AG09309 (cell line): ENCODE measurements at regions not wholly inside any gene's neighbourhood (a gene's known extent, or its start where the extent isn't known, plus 50 kb on each side); places are given as distances from the start of the nearest gene placed in this dataset.

Experiments
- DNase-seq: peaks from one replicate; pipeline ENCODE4 v3.0.0-alpha.2; 2010; ENCODE audit warnings: low read depth
- H3K4me3 ChIP-seq: 2 replicates; pipeline ENCODE4 v1.5.1; 2011; ENCODE audit warnings: mild to moderate bottlenecking, low read depth, low read length, moderate library complexity; ENCODE audit not compliant: control insufficient read depth
- CTCF ChIP-seq: IDR thresholded peaks from 2 replicates; pipeline ENCODE4 v1.5.1; 2011; ENCODE audit warnings: mild to moderate bottlenecking, low read depth, low read length, inconsistent platforms; ENCODE audit not compliant: insufficient read depth, control insufficient read depth; ENCODE audit errors: missing control alignments

- DNase-seq, result no peak
- no peak overlapping the region for H3K4me3 ChIP-seq
- TF ChIP-seq CTCF, result no peak
Observed at GRCh38 chr5:168055961-168056360, 235.5 kb upstream of the WWC1 start.

DNA sequence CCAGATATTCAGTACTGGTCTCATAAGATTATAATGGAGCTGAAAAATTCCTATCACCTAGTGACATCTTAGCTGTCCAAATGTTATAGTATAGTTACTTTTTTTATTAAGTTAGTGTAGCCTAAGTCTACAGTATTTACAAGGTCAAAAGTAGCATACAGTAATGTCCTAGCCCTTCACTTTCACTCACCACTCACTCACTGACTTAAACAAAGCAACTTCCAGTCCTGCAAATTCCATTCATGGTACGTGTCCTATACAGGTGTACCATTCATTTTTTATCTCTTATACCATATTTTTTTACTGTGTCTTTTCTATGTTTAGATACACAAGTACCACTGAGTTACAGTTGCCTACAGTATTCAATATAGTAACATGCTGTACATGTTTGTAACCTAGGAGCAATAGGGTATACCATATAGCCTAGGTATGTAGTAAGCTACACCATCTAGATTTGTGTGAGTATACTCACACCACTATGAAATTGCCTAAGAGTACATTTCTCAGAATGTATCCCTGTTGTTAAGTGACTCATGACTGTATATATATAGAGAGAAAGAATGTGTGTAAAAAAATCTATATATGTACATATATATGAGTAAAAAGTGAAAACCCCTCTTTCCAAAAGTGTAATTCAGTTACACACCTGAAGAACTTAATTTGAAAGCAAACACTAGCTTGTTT lies 234.8 kb upstream of the WWC1 start:
- no peak for DNase-seq
- no peak for TF ChIP-seq CTCF
- no peak overlapping the region for H3K4me3 ChIP-seq

DNA sequence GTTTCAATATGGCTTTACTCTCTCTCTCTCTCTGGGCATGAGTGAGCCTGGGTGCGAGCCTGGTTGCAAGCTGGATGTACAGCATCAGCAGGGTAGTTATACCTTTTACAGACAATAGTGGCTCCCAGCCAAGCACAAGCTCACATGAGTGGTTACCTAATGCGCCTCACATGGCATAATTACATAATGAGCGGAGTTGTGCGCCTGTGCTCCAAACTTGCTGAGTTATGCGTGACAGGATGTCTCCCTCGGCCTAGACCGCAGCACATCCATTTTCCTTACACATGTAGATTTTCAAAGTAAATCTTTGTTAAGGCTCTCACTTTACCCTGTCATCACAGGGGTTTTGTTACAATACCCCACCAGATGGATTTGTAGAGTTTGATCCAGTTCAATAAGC lies 233.5 kb upstream of the WWC1 start:
- no peak overlapping the region for H3K4me3 ChIP-seq
- no peak for TF ChIP-seq CTCF
- no peak for DNase-seq

DNA sequence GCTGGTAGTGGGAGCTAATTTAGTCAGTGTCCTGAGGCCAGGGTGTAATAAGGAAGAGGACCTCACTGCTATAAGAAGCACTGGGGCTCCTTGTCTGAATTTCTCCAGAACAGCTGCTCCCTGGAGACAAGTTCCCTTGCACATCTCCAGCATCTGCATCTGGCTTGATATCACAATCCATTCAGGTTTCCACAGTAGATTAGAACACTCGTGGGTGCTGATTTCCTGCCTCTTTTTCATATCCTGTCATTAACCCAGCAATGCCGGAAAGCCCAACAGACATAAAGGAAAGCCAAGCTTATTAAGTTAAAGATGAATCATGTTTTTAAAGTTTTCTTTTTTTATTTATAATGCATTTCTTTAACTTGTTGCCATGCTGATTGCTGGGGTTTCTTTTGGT lies 232.3 kb upstream of the WWC1 start:
- no peak overlapping the region for H3K4me3 ChIP-seq
- no peak for DNase-seq
- no peak for TF ChIP-seq CTCF

DNA sequence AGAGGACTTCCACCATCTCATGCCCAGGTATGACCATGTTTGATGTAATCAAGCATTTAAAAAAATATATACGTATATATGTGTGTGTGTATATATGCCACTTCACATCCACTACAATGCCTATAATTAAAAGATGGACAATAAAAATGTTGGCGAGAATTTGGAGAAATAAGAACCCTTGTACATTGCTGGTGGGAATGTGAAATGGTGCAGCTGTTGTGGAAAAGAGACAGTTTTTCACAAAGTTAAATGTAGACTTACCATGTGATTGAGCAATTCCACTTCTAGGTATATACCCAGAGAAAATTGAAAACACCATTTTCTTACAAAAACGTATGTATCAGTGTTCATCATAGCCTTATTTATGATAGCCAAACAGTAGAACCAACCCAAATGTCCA lies 229.2 kb upstream of the WWC1 start:
- DNase-seq, result no peak
- no peak for TF ChIP-seq CTCF
- no peak overlapping the region for H3K4me3 ChIP-seq

DNA sequence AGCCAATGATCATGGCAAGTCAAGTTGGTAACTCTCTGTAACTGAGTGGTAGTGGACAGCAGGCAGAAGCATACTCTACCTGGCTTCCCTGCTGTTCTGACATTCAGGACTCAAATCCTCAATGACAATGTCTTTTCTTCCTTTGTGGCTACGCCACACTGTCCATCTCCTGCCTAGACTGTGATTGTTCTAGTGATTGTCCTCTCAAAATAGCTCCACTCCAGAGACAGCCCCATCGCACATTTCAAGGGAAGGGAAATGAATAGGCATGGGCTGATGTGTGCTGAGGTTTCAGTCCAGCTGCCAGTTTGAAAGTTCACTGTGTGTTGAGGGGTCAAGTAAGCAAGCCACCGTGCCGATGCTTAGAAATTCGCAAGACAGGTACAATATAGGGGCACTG lies 227.0 kb upstream of the WWC1 start:
- DNase-seq, result no peak
- no peak overlapping the region for H3K4me3 ChIP-seq
- no peak for TF ChIP-seq CTCF
